Stimulated activated CD8-positive, alpha-beta memory T cell treated with anti-CD3 and anti-CD28 coated beads, Interleukin-7, amount 100 ng/mL, for 48 hours (primary cell): ENCODE measurements at regions not wholly inside any gene's neighbourhood (a gene's known extent, or its start where the extent isn't known, plus 50 kb on each side); places are given as distances from the start of the nearest gene placed in this dataset.
A peak's percentile ranks its signal among the peaks of the same experiment; 100 is the strongest.

Source experiments
- DNase-seq, 2 donors: peaks; one replicate each; pipeline ENCODE4 v3.0.0-alpha.2; 2020; ENCODE audit warnings: low read depth in 1 of 2; ENCODE audit errors: extremely low read depth in 1 of 2

DNA sequence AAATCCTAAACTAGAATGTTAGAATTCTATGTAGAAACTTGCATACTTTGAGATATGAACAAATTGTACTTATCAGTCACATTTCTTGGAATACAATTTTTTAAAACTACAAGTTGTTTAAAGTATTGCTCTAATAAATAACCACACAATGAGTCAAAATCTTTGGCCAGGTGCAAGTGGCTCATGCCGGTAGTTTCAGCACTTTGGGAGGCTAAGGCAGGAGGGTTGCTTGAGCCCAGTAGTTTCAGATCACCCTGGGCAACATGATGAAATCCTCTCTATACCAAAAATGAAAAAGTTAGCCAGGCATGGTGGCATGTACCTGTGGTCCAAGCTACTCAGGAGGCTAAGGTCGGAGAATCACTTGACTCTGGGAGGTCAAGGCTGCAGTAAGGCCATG, 257.8 kb downstream of the COX7C start:
- DNase-seq: no peak

DNA sequence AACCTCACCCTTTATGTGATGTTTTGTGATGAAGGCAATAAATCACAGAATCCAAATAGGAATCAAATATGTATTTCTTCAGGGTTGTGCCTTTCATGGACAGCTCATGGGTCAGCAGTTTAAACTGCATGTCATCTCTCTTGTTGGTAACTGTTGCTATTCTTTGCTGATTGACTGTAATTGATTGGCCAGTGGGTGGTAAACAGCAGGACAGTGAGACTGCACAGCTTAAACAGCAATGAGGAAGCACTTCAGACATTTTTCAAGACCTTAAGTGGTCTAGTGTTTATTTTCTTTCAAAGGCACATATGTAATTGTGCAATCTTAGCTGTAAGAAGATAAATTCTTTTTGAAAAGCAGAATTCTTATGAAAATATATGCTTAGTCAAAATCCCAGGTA, 260.5 kb downstream of the COX7C start:
- DNase-seq: no peak

DNA sequence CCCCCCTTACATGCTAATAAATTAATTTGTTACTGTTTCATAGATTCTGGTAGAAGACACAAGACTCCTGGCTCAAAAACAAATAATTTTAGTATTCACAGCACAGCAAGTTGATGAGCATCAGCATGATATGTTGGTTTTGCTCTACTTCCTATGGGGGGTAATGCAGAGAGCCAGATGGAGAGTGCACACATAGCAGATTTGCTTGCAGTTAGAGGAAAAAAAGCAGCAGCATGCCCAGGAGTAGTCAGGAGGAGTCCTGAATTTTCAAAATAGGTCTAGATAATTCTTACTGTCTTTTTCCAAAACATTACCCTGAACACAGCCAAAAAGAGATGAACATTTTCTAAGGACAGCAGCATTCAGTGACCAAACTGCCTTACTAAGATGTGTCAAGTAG, 261.3 kb downstream of the COX7C start:
- DNase-seq: no peak

DNA sequence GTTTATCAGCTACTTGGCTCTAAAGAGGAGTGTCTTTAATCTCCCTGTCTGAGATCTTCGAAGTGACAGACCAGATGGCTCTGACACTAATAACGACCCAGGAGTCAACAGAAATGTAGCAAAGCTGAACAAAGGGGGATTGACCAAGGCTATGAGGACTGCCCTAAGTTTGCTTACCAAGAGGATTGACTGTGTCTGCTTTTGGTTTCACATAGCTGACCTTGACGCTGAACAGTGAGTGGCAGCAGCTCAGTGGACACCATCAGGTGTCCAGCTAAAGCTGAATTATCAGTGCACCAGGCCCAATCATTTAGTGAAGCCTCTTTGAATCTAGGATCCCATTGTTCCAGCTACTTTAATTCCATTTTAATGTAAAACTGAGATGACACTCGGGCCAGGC, 262.6 kb downstream of the COX7C start:
- DNase-seq: no peak

DNA sequence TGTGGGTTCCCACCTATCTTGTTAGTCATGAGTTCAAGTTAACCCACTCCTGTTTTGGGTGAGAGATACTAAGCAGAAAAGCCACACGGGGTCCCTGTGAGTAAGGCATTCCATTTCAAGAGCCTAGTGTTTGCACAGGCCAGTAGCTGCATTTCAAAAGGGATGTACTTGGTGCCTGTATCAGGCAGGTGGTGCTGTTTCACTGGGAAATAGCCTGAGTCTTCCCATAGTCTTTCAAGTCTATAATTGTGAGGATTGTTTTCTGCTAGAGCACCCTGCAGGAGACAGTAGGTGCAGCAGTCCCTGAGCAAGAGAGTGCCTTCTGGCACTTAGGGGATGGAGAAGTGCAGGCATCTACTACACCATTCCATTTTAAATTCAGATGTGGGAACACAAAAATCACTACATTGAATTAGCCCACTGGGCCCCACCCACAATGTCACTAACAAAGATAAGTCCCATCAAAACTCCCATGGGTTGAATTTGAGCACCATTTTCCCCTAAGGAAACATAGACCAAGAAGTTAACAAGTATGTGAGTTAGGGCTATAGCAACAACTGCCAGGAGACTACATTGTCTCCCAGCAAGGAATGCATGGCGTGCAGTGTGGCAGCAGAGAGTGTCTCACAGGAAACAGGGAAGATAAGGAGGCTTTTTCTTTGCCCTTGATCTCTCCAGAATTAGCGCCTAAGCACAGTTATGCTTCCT, 263.2 kb downstream of the COX7C start:
- peak; percentile 3 to 14 for DNase-seq

DNA sequence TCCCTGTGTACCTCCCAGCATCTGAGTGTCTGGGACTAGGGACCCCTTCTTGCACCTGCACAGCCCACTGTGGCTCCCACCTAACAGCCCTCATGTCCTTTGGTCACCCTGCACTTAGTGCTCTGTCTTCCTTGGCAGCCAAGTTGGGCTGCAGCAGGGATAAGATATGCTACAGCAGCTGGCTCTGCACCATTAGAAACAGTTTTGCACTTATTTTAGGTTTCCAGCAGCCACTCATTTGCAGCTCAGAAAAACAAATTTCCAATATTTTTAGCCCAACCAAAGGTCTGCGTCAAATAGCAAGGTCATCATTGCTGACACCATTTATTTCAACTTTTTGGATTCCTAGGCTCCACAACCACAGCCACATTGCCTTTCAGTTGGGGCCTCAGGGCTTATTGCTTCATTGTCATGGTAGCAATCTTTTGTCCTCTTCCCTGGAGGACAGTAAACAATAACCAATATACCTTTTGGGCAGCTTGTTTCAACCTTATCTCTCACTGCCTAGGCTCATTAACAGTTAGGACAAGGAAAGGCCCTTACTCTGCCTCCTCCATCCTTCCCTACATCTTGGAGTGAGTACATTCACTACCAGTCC, 263.9 kb downstream of the COX7C start:
- DNase-seq: no peak

DNA sequence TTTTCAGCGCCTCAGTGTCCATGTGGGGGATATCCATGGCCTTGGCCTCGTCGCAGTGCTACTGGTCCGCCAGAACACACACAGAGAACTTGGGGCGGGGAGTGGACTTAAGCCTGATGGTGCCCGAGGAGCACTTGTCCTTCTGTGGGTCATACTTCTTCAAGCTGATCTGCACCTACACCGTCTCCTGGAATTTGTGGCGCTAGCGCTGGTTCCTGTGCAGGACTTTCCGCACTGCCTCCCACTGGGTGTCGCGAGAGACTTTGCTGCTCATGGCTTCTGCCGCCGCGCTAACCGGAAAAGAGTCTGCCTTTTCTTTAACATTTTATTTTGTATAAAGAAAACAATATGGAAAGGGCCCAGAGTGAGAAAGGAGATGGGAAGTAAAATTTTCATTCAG, 266.9 kb downstream of the COX7C start:
- DNase-seq: no peak

DNA sequence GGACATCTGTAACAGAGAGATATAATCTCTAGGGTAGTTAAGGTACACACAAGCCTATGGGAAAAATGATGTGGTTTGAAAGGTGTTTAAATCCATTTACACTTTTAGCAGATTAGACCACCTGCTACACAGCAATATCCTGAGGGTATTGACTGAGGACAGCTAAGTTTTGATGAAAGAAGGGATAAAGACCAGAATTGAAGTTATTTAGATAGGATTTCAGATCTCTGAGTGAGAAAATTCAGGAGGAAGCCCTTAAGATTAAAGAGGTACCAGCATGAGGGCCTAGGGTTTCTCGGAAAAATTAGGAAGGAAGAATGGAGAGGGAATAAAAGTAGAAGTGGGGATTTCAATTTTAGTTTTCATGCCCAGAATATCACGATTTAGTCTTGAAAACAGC, 267.3 kb downstream of the COX7C start:
- no peak for DNase-seq

DNA sequence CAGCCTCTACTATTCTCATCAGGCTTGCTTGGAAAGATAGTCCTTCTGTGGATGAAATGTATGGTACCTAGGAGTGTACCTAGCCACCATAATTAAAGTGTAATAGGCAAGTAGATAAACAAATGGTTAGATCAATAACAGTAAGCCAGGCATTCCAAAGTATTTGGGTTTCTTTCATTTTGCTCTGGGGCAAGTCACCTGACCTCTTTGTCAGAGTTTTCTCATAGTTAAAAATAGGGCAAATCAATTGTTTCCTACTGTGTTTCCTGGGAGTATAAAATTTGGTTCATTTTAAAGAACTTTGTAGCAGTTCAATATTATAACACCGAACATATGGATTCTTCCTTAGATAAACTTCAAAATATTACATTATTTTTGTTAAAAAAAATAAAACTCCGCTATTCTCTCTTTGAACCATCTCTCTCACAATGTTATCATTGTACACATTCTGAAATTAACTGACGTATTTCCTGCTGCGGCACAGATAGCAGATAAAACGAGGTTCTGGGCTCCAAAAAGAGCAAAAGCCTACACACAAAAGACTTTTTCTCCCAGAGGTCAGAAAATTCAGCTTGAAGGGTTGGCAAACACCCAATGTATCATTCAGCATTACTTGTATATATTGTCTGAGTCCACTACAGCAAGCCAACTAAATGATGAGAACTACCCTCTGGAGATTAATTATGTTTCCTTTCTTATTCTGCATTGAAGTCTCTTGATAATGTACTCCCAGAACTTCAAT, 267.9 kb downstream of the COX7C start:
- no peak for DNase-seq

DNA sequence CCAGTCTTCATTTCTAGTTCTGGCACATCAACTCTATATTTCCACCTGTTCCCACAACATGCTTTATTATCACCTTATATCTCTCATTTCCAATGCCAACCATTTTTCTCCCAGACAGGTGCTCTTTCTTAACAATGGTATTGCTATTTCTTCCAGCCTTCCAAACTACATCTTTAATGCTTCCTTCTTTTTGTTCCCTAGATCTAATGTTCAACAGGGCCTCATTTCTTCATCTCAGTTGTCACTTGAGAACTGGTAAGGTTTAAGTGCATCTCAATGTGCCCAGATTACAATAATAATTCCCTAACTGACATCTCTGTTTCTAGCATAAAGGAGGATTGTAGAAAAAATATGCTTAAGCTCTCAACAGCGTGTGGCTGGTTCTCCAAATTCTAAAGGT, 272.6 kb downstream of the COX7C start:
- no peak for DNase-seq

DNA sequence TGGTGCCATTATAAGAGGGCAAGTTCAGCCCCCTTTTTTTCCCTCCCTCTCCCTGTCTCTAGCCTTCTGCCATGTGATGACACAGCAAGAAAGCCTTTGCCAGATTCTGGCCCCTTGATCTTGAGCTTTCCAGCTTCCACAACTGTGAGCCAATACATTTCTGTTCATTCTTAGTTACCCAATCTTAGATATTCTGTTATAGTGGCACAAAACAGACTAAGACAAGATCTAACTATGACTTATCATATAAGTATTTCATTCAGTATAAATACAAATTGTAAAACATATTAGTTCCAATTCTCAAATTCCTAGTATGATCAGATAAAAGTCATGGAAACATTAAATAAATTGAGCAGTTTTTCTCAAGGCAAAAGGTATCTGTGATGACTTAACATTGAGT, 276.3 kb downstream of the COX7C start:
- DNase-seq: no peak

DNA sequence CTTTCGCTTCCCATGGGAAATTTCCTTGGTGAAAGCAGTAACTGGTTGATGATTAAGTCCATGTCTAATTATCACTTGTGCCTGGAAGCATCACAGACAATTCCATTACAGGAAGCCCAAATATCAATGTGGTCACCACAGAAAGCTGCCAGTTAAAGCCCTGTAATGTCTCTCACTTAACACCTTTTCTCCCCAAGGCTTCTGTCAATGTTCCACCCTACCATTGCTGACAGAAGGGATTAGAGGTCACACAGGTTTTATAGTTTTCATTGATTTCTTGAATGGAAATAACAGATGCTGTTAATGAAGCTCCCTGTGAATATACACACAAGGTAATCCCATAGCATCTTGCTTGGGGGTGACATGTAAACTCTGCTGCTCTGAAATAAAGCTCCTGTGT, 279.2 kb downstream of the COX7C start:
- no peak for DNase-seq

DNA sequence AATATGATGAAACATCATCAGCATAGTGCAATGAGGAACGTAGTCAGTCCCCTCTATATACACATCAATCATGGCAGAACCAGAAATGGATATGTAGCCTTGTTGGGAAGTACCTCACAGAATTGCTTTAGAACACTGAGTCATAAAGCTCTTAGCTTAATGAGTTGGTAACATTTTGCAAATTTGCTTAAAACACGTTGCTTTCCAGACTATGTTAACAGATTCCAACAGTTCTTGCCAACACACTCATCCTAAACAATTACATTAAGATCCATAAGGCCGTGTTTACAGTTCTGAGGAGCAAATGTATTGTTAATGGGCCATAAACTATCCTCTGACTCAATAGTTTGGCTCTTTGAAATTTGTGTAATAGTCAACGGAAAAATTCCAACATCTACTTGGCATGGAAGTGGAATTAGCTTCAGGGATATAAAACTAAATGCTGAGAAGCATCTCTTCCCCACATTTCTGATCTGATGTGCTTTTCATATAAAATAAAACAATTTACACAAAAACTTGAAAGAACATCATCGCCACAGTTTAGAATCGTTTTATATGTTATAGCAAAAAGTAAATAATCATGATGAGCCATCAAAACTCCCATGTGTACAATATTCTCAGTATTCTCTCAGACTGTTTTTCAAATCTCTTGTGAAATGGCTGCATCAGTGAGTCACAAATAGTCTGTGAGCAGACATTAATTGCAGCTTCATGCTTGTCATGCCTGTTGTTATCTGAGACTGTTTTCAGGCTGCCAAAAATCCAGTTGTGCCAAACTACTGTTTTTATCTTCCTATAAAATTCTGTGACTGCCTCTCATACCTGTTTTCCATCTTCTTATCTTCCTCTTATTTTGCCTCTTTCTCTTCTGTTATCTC, 291.9 kb downstream of the COX7C start:
- DNase-seq: no peak

DNA sequence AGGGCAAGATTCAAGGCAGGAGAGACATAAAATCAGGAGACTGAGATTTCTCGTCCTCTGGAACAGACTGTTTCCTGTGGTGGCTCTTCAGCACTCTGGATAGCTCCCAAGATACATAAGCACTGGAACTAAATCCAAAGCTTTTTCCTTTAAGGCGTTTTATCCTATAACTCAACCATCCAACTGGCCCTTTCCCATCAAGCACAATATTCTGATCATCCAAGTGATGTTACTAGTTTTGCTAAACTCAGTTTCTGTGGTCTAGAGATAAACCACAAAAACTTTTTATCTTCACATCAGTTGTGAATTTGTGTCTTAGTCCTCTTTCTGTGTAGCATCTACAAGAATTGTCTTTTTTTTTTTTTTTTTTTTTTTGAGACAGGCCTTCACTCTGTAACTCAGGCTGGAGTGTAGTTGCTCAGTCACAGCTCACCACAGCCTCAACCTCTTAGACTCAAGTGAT, 299.4 kb downstream of the COX7C start:
- DNase-seq: no peak

DNA sequence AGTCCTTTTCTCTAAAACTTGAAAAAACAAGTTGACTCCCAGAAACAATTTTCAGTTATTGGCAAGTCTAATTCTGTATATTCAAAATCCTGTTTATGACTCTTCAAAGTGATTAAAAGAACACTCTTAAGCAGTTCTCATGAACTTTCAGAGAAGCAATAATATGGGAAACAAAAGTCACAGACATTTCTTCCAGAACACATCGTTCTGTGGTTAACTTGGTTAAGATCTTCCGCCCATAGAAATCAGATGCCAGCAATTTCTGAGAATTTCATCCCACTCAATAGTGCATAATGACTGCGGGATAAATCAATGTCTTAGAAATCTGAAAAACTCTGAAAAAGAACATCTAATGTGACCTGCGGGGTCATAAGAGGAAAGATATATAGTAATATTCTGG, 300.5 kb downstream of the COX7C start:
- DNase-seq: no peak

DNA sequence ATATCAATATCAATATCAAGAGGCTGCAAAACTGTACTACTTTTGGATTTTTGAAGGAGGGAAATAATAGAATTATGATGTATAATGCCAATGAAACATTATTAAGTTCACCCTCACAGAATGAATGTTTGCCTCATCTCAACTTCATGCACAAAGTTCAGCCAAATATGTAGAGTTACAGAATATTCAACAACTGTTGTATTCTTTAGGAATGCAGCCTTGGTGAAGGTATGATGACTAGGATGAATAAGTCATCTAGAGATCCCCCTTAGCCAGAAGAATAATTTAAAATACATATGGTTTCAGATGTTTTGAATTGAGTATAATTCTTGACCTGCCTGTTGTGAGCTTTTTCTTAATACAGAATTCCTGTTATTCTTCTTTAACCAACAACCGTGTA, 308.3 kb downstream of the COX7C start:
- DNase-seq: no peak

DNA sequence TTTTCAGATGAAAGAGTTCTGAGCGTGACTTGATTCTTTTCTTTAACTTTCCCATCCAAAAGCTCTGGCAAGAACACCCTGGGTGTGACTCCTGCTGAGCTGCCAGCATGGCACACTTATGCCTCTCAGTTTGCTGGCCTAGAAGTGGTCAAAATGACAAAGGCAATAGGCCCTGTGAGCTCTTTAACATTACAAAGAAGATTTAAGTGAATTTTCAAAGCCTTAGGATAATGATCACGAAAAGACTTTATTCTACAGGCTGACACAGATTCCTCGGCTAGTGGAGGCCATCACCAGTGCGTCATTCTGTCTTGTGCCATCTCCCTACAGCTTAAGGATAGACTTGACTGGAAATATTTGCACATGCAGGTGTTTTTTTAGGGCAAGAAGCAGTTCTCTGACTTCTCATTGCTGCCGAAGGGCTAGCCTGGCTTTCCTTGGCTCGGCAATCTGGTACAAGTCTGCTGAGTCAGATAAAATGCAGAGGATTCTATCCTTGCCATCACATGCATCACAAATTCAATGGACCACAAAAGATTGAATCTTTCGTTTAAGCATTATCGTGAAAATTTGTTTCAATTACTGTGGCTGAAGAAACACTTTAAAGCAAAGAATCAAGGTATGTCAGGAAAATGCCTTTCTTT, 311.5 kb downstream of the COX7C start:
- no peak for DNase-seq

DNA sequence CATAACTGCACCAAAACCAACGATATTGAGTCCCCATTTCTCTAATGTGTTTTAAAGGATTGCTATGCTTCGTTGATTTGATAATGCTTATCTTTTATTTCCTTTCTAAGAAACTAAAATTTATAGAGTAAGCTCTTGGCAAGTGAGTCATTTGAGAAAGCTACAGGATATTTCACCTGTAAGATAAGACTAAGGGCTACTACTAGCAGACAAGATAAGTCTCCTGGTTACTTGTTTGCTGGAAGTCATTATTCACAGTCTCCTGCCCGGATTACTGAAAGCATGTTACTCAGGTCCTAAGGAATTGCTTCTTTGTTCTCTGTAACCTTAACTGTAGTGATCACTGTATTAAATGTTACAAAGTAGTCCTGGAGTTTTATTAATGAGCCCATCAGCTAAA, 315.9 kb upstream of the RASA1 start:
- no peak for DNase-seq

DNA sequence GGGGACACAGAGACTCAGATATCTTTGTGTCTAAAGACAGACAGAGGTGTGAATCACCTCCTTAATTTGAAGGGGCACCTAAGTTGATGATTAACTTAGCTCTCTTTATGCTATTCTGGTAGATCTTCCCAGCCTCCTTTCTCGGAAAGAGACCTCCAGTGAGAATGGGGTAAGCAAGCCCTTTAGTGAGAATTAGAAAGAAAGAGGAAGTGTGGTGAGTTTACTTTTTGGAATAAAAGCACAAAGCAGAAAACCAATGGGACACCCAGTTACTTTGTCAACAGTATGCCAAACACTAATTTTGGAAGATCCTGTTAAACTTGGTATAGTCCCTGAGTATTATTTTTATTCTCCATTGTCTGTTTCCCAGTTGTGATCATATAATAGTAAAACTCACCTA, 302.8 kb upstream of the RASA1 start:
- DNase-seq: no peak

DNA sequence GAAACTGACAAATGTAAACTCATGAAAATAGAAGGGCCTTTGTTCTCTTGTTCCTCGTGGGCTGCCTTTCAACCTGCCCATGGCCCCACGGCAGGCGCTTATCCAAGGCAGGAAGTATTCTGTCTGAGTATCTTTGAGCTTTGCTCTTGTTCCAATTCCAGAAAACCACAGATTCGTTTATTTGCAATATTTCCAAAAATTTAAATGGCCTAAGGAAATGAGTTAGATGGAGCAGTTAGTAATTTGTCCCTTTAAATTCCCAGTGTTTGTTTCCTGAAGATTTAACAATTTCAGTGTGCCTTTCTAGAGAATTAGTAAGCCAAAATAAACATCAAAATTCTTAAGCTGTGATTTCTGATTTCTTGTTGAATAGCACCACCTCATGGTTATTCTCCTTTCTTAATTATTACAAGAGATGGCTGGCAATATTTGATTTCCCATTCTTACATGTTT, 299.4 kb upstream of the RASA1 start:
- DNase-seq: no peak

DNA sequence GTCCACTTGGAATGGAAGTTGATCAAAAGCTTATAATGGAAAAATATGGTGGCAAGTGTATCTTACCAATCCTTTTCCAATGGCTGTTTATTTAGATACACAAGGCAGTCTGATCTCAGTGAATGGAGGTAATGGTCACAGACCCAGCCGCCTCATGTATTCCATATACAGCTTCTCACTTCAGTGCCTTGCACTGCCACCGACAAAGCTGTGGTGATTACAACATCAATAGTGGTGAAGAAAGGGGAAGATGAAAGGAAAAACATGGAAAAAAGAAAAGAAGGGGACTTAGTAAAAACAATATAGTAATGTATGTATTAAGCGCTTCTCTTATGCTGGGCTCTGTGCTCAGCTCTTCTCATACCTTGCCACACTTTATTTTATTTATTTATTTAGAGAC, 297.3 kb upstream of the RASA1 start:
- DNase-seq: no peak
